ENCODE measurements at regions not wholly inside any gene's neighbourhood (a gene's known extent, or its start where the extent isn't known, plus 50 kb on each side); places are given as distances from the start of the nearest gene placed in this dataset.

DNA sequence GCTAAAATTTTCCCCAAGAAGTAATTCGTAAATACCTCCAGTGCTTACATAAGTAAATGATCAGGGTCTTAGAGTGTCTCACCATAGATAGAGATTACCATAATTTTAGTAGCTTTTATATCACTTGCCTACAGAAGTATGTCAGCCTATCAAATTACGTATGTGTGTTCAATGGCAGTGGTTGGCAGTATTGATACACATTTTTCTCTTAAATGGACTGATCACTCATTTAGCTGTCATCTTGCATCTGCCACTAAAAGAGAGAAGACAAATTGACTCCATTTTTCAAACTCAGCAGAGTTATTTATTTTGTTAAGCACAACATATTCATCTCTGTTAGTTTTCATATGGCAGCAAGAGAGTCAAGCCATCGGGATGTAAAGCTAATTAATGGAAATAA is 413.1 kb upstream of the CLEC14A start:
- no peak for FAIRE-seq
- Histone ChIP-seq H3K79me2 (ENCODE audit: insufficient read depth, low read length) (no peaks in the 10 kb centered on the region), H2AFZ (ENCODE audit: low read length) (no peak overlapping the region), H3K9me3 (ENCODE audit: low read length) (no peaks in the 10 kb centered on the region), H3K27ac (ENCODE audit: extremely low read length, insufficient read depth, low read length) (no peak overlapping the region), H3K36me3 (replicated peaks in 1 of 2; ENCODE audit: control insufficient read depth in 1 of 2, insufficient read depth in 2 of 2, low read length in 2 of 2) (no peaks in the 10 kb centered on the region), H3K4me2 (ENCODE audit: low read depth, low read length) (no peak overlapping the region), H3K27me3 (ENCODE audit: control insufficient read depth in 1 of 2, insufficient read depth in 2 of 2, low read length in 2 of 2) (no peaks in the 10 kb centered on the region), H3K4me3 (replicated peaks in 1 of 3; ENCODE audit: insufficient read depth in 1 of 3, low read depth in 2 of 3, low read length in 3 of 3) (no peak overlapping the region), H3K4me1 (ENCODE audit: insufficient read depth, low read length) (no peaks in the 10 kb centered on the region), H4K20me1 (ENCODE audit: insufficient read depth, low read length) (no peaks in the 10 kb centered on the region), H3K9ac (ENCODE audit: insufficient read depth, low read depth, low read length) (no peak overlapping the region)
- no TSS peak for BruUV-seq (replicated peaks)
- 4% methylated on average over 3 of the region's 3 CpGs for WGBS (ENCODE audit: low lambda C conversion rate)
- ChIA-PET CTCF (ENCODE audit: low intra/inter-chr PET ratio, low total read pairs) (no interaction called here), POLR2A (no interaction called here)
- ATAC-seq: no peak
- TF ChIP-seq, protein P1, sequence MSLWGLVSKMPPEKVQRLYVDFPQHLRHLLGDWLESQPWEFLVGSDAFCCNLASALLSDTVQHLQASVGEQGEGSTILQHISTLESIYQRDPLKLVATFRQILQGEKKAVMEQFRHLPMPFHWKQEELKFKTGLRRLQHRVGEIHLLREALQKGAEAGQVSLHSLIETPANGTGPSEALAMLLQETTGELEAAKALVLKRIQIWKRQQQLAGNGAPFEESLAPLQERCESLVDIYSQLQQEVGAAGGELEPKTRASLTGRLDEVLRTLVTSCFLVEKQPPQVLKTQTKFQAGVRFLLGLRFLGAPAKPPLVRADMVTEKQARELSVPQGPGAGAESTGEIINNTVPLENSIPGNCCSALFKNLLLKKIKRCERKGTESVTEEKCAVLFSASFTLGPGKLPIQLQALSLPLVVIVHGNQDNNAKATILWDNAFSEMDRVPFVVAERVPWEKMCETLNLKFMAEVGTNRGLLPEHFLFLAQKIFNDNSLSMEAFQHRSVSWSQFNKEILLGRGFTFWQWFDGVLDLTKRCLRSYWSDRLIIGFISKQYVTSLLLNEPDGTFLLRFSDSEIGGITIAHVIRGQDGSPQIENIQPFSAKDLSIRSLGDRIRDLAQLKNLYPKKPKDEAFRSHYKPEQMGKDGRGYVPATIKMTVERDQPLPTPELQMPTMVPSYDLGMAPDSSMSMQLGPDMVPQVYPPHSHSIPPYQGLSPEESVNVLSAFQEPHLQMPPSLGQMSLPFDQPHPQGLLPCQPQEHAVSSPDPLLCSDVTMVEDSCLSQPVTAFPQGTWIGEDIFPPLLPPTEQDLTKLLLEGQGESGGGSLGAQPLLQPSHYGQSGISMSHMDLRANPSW (CRISPR knock-in tag; IDR thresholded peaks at IDR 0.05; ENCODE audit: borderline replicate concordance): no peak
- no peak for TF ChIP-seq POLR2G (IDR thresholded peaks at IDR 0.05; ENCODE audit: low read depth, low read length)
- TF ChIP-seq, protein P2, sequence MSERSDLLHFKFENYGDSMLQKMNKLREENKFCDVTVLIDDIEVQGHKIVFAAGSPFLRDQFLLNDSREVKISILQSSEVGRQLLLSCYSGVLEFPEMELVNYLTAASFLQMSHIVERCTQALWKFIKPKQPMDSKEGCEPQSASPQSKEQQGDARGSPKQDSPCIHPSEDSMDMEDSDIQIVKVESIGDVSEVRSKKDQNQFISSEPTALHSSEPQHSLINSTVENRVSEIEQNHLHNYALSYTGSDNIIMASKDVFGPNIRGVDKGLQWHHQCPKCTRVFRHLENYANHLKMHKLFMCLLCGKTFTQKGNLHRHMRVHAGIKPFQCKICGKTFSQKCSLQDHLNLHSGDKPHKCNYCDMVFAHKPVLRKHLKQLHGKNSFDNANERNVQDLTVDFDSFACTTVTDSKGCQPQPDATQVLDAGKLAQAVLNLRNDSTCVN (CRISPR knock-in tag; IDR thresholded peaks at IDR 0.05; ENCODE audit: borderline replicate concordance): no peak
- TF ChIP-seq, protein P3, sequence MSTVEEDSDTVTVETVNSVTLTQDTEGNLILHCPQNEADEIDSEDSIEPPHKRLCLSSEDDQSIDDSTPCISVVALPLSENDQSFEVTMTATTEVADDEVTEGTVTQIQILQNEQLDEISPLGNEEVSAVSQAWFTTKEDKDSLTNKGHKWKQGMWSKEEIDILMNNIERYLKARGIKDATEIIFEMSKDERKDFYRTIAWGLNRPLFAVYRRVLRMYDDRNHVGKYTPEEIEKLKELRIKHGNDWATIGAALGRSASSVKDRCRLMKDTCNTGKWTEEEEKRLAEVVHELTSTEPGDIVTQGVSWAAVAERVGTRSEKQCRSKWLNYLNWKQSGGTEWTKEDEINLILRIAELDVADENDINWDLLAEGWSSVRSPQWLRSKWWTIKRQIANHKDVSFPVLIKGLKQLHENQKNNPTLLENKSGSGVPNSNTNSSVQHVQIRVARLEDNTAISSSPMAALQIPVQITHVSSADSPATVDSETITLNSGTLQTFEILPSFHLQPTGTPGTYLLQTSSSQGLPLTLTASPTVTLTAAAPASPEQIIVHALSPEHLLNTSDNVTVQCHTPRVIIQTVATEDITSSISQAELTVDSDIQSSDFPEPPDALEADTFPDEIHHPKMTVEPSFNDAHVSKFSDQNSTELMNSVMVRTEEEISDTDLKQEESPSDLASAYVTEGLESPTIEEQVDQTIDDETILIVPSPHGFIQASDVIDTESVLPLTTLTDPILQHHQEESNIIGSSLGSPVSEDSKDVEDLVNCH (CRISPR knock-in tag; IDR thresholded peaks at IDR 0.05): no peak
- no peak for TF ChIP-seq IRX3 (CRISPR knock-in tag; IDR thresholded peaks at IDR 0.05; ENCODE audit: borderline replicate concordance, low read depth)
- TF ChIP-seq PRMT3 (CRISPR knock-in tag; IDR thresholded peaks at IDR 0.05; ENCODE audit: borderline replicate concordance, low read depth): no peak
- no peak for TF ChIP-seq RBM39 (IDR thresholded peaks at IDR 0.05; ENCODE audit: low read depth, low read length, poor library complexity, severe bottlenecking)
- TF ChIP-seq ZSCAN29 (CRISPR knock-in tag; conservative IDR thresholded peaks at IDR 0.05): no peak
- no peak for TF ChIP-seq U2AF2 (IDR thresholded peaks at IDR 0.05; ENCODE audit: low read depth, low read length)
- TF ChIP-seq SRSF9 (IDR thresholded peaks at IDR 0.05; ENCODE audit: borderline replicate concordance, insufficient read depth, low read depth, low read length, poor library complexity, severe bottlenecking): no peak
- no peak for TF ChIP-seq AGO2 (optimal IDR thresholded peaks at IDR 0.05; ENCODE audit: low read depth, low read length)
- no peak for TF ChIP-seq ZBTB1 (CRISPR knock-in tag; IDR thresholded peaks at IDR 0.05; ENCODE audit: borderline replicate concordance)
- TF ChIP-seq SALL1 (CRISPR knock-in tag; IDR thresholded peaks at IDR 0.05): no peak
- TF ChIP-seq ZBTB42 (CRISPR knock-in tag; IDR thresholded peaks at IDR 0.05): no peak
- intact Hi-C loops (cut with micrococcal nuclease; ENCODE audit: unreplicated experiment): no loop called here
- in situ Hi-C loops (cut with HindIII; ENCODE audit: extremely low pct_ligation_motif_present, low pct_unique_long_range_greater_than_20kb): no loop called here
- DNase-seq (ENCODE audit: low spot score): no peak

Data from HepG2 (cell line).